HepG2 (cell line): ENCODE measurements at regions not wholly inside any gene's neighbourhood (a gene's known extent, or its start where the extent isn't known, plus 50 kb on each side); places are given as distances from the start of the nearest gene placed in this dataset.
A peak's percentile ranks its signal among the peaks of the same experiment; 100 is the strongest.

Experiments used
- DMAP1 ChIP-seq: IDR thresholded peaks from 2 replicates; pipeline ENCODE4 v1.6.1; 2016
- ELF1 ChIP-seq: sonication (generic); formaldehyde crosslinking; IDR thresholded peaks from 2 replicates; pipeline ENCODE4 v1.4.0; 2020; ENCODE audit warnings: missing genetic modification reagents
- ELF3 ChIP-seq: IDR thresholded peaks from 2 replicates; pipeline ENCODE4 v1.6.1; 2016; ENCODE audit warnings: missing genetic modification reagents, missing compliant biosample characterization
- GPBP1L1 ChIP-seq: sonication (generic); formaldehyde crosslinking; IDR thresholded peaks from 2 replicates; pipeline ENCODE4 v1.5.0; 2020; ENCODE audit warnings: mild to moderate bottlenecking, missing genetic modification reagents
- HMGXB3 ChIP-seq: sonication (generic); formaldehyde crosslinking; IDR thresholded peaks from 2 replicates; pipeline ENCODE4 v1.4.0; 2020; ENCODE audit warnings: missing genetic modification reagents, borderline replicate concordance
- SMARCC2 ChIP-seq: fragments of 450-650 bp; IDR thresholded peaks from 2 replicates; pipeline ENCODE4 v1.6.1; 2017; ENCODE audit warnings: antibody characterized with exemption, mild to moderate bottlenecking
- XBP1 ChIP-seq: sonication (generic); formaldehyde crosslinking; IDR thresholded peaks from 2 replicates; pipeline ENCODE4 v1.5.0; 2020; ENCODE audit warnings: missing genetic modification reagents
- ZFP91 ChIP-seq: sonication (generic); formaldehyde crosslinking; IDR thresholded peaks from 2 replicates; pipeline ENCODE4 v1.9.0; 2022; ENCODE audit warnings: missing genetic modification reagents, mild to moderate bottlenecking, borderline replicate concordance
- ZHX2 ChIP-seq, 2 experiments: sonication (generic) in 1 of 2; formaldehyde crosslinking in 1 of 2; IDR thresholded peaks; 2 replicates each; pipeline versions ENCODE4 v1.6.1 to v1.9.0; 2014 to 2022; ENCODE audit warnings: antibody characterized with exemption in 1 of 2, borderline replicate concordance in 1 of 2, inconsistent platforms in 1 of 2, low read depth in 1 of 2, missing genetic modification reagents in 1 of 2
- ZNF460 ChIP-seq: sonication (generic); formaldehyde crosslinking; IDR thresholded peaks from 2 replicates; pipeline ENCODE4 v1.5.1; 2020; ENCODE audit warnings: missing genetic modification reagents, mild to moderate bottlenecking, borderline replicate concordance
- ZNF737 ChIP-seq: sonication (generic); formaldehyde crosslinking; IDR thresholded peaks from 2 replicates; pipeline ENCODE4 v1.5.0; 2020; ENCODE audit warnings: missing genetic modification reagents, mild to moderate bottlenecking, borderline replicate concordance
- ZNF879 ChIP-seq: sonication (generic); formaldehyde crosslinking; IDR thresholded peaks from 2 replicates; pipeline ENCODE4 v1.8.1; 2023; ENCODE audit warnings: missing genetic modification reagents

- TF ChIP-seq ZHX2 (IDR thresholded peaks at IDR 0.05; ENCODE audit: low read depth) (no peak), ZHX2 (CRISPR knock-in tag; IDR thresholded peaks at IDR 0.05; ENCODE audit: borderline replicate concordance) (no peak), ZNF460 (no peak), HMGXB3 (no peak), ELF1 (CRISPR knock-in tag) (0 out of 2 replicates have a peak, but pooled peaks have one; percentile 18), ELF3 (CRISPR knock-in tag) (peak; percentile 30; the same call in 1 of the 2 replicates), ZNF737 (CRISPR knock-in tag) (no peak), SMARCC2 (no peak), GPBP1L1 (CRISPR knock-in tag) (no peak), XBP1 (no peak), DMAP1 (CRISPR knock-in tag) (0 out of 2 replicates have a peak, but pooled peaks have one; percentile 46), ZNF879 (CRISPR knock-in tag) (no peak), ZFP91 (CRISPR knock-in tag) (peak; percentile 99)
Observed at GRCh38 chr1:212558693-212559480, 49.7 kb upstream of the ATF3 start (continued).
